ENCODE measurements at regions not wholly inside any gene's neighbourhood (a gene's known extent, or its start where the extent isn't known, plus 50 kb on each side); places are given as distances from the start of the nearest gene placed in this dataset.

- no peak for TF ChIP-seq TAF1 (IDR thresholded peaks at IDR 0.05; ENCODE audit: low read depth, low read length)
- no peak for TF ChIP-seq POLR2A (IDR thresholded peaks at IDR 0.05; ENCODE audit: low read depth, low read length)
- no peak for TF ChIP-seq POLR2AphosphoS5 (IDR thresholded peaks at IDR 0.05; ENCODE audit: low read depth, low read length)
- no peak for TF ChIP-seq SPI1 (IDR thresholded peaks at IDR 0.05; ENCODE audit: low read depth, low read length)
- TF ChIP-seq PAX5 (IDR thresholded peaks at IDR 0.05; ENCODE audit: insufficient read depth, low read length, severe bottlenecking), result no peak
Observed at GRCh38 chr10:111246136-111246535, 169.3 kb downstream of the ADRA2A start.

Measured in GM12891 (cell line).